ENCODE measurements at regions not wholly inside any gene's neighbourhood (a gene's known extent, or its start where the extent isn't known, plus 50 kb on each side); places are given as distances from the start of the nearest gene placed in this dataset.

GRCh38 chr2:185463481-185463880 lies 275.1 kb upstream of the FSIP2 start:
- ChIA-PET POLR2A (no interaction called here), CTCF (no interaction called here)
- TF ChIP-seq POLR2AphosphoS5 (IDR thresholded peaks at IDR 0.05; ENCODE audit: insufficient read depth, low read depth, low read length) = no peak
- TF ChIP-seq CTCF (IDR thresholded peaks at IDR 0.05; ENCODE audit: extremely low read depth in 1 of 2, insufficient read depth in 1 of 2, low read depth in 1 of 2, low read length in 2 of 2) = no peak
- no peak for TF ChIP-seq JUN (IDR thresholded peaks at IDR 0.05; ENCODE audit: borderline replicate concordance, insufficient read depth, insufficient read length, low read depth)
- no peak for TF ChIP-seq EZH2 (IDR thresholded peaks at IDR 0.05; ENCODE audit: borderline replicate concordance, low read depth, low read length, severe bottlenecking)
- TF ChIP-seq MYC (IDR thresholded peaks at IDR 0.05; ENCODE audit: low read depth, low read length) = no peak
- no peak for TF ChIP-seq FOS (IDR thresholded peaks at IDR 0.05; ENCODE audit: borderline replicate concordance, insufficient read depth, low read length)
- TF ChIP-seq POLR2A (IDR thresholded peaks at IDR 0.05; ENCODE audit: low read depth, low read length) = no peak
- no peak for TF ChIP-seq GATA2 (IDR thresholded peaks at IDR 0.05; ENCODE audit: insufficient read depth, insufficient read length, low read depth, low read length)
- no peak for TF ChIP-seq MAX (IDR thresholded peaks at IDR 0.05; ENCODE audit: insufficient read depth, insufficient read length)
- no peak for FAIRE-seq
- Histone ChIP-seq H3K9me1 (replicated peaks; ENCODE audit: control insufficient read depth, extremely low read depth, insufficient read depth, low read length) (no peaks in the 10 kb centered on the region), H3K4me3 (replicated peaks in 1 of 3; ENCODE audit: insufficient read depth in 1 of 3, low read depth in 1 of 3, low read length in 3 of 3) (no peak overlapping the region), H3K4me2 (ENCODE audit: insufficient read depth, low read length) (no peak overlapping the region), H3K27me3 (ENCODE audit: control insufficient read depth in 2 of 2, insufficient read depth in 2 of 2, low read length in 2 of 2) (no peaks in the 10 kb centered on the region), H2AFZ (ENCODE audit: low read depth, low read length) (no peak overlapping the region), H4K20me1 (replicated peaks; ENCODE audit: control insufficient read depth, extremely low read depth, insufficient read depth, low read length) (no peaks in the 10 kb centered on the region), H3K36me3 (ENCODE audit: control insufficient read depth in 2 of 2, extremely low read depth in 1 of 2, insufficient read depth in 2 of 2, low read length in 2 of 2) (no peaks in the 10 kb centered on the region), H3K4me1 (ENCODE audit: control insufficient read depth, extremely low read depth, insufficient read depth, low read length) (no peaks in the 10 kb centered on the region), H3K9ac (replicated peaks; ENCODE audit: extremely low read depth, insufficient read depth, low read length) (no peak overlapping the region), H3K27ac (ENCODE audit: insufficient read depth, low read depth, low read length) (no peak overlapping the region), H3K79me2 (ENCODE audit: control insufficient read depth, insufficient read depth, low read length) (no peaks in the 10 kb centered on the region), H3K9me3 (replicated peaks; ENCODE audit: control insufficient read depth, insufficient read depth, low read length) (no peaks in the 10 kb centered on the region)
- intact Hi-C loops (cut with micrococcal nuclease) (no loop called here), dilution Hi-C loops (cut with MboI; ENCODE audit: extremely low pct_ligation_motif_present, low sequenced_read_pairs) (no loop called here)
- no peak for DNase-seq (ENCODE audit: low read depth, low spot score)
- BruUV-seq (replicated peaks) = no TSS peak

Measured in endothelial cell of umbilical vein (primary cell).